ENCODE measurements at regions not wholly inside any gene's neighbourhood (a gene's known extent, or its start where the extent isn't known, plus 50 kb on each side); places are given as distances from the start of the nearest gene placed in this dataset.

DNA sequence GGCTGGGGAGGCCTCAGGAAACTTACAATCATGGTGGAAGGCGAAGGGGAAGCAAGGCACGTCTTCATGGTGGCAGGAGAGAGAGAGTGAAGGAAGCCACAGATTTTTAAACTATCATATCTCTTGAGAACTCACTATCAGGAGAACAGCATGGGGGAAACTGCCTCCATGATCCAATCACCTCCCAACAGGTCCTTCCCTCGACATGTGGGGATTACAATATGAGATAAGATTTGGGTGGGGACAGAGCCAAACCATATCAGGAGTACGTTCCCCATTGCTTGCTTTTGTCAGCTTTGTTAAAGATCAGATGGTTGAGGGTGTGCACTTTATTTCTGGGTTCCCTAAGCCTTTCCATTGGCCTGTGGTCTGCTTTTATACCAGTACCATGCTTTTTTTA, 53.7 kb upstream of the E2F8 start:
- TF ChIP-seq POLR2A (IDR thresholded peaks at IDR 0.05; ENCODE audit: low read depth, low read length) (no peak), MAX (IDR thresholded peaks at IDR 0.05; ENCODE audit: low read depth, low read length) (no peak), CBFB (IDR thresholded peaks at IDR 0.05; ENCODE audit: low read depth) (no peak), NFIC (IDR thresholded peaks at IDR 0.05; ENCODE audit: low read depth, low read length) (no peak), TCF7 (IDR thresholded peaks at IDR 0.05; ENCODE audit: borderline replicate concordance) (no peak), RELA (IDR thresholded peaks at IDR 0.05; ENCODE audit: borderline replicate concordance, partially characterized antibody) (no peak), POLR2AphosphoS5 (IDR thresholded peaks at IDR 0.05; ENCODE audit: low read length) (no peak), TAF1 (IDR thresholded peaks at IDR 0.05; ENCODE audit: borderline replicate concordance, low read depth, low read length) (no peak), FOXM1 (IDR thresholded peaks at IDR 0.05; ENCODE audit: low read depth, low read length) (no peak), CTCF (IDR thresholded peaks at IDR 0.05 in 2 of 3, conservative IDR thresholded peaks at IDR 0.05 in 1 of 3; ENCODE audit: control insufficient read depth in 2 of 3, extremely low read depth in 1 of 3, insufficient read depth in 1 of 3, low read depth in 3 of 3, low read length in 3 of 3) (no peak)

All from GM12878 (cell line).